ENCODE measurements at regions not wholly inside any gene's neighbourhood (a gene's known extent, or its start where the extent isn't known, plus 50 kb on each side); places are given as distances from the start of the nearest gene placed in this dataset.
"Not testable (repeated sequence)": the region's sequence is repeated elsewhere in the genome, so short reads cannot be mapped to it uniquely, and the experiment has no call there.

- H3K9me3 Mint-ChIP-seq: peaks cover 11% of the 10 kb centered on the region
- no peak overlapping the region for H3K27ac Mint-ChIP-seq
- no peak for DNase-seq
- peaks cover 4% of the 10 kb centered on the region for H3K36me3 Mint-ChIP-seq
- POLR2A ChIA-PET: no interaction called here
- peaks cover 5% of the 10 kb centered on the region for H3K4me1 Mint-ChIP-seq
- peaks cover 9% of the 10 kb centered on the region for H3K27me3 Mint-ChIP-seq
- no peak for ATAC-seq (ENCODE audit: low read depth)
- no peak overlapping the region for H3K4me3 Mint-ChIP-seq
Observed at GRCh38 chr10:8156918-8157317, 102.4 kb downstream of the GATA3 start.

GRCh38 chr10:8158193-8159071 is 103.9 kb downstream of the GATA3 start:
- ATAC-seq (ENCODE audit: low read depth) (no peak), DNase-seq (no peak)
- Mint-ChIP-seq H3K4me3 (no peak overlapping the region), H3K27me3 (peaks cover 4% of the 10 kb centered on the region), H3K36me3 (peaks cover 4% of the 10 kb centered on the region), H3K4me1 (peaks cover 5% of the 10 kb centered on the region), H3K27ac (no peak overlapping the region), H3K9me3 (peaks cover 12% of the 10 kb centered on the region)
- POLR2A ChIA-PET: no interaction called here

GRCh38 chr10:8159341-8160165 is 105.1 kb downstream of the GATA3 start:
- Mint-ChIP-seq H3K4me1 (peaks cover 5% of the 10 kb centered on the region), H3K4me3 (no peak overlapping the region), H3K9me3 (peaks cover 18% of the 10 kb centered on the region), H3K27me3 (peaks cover 4% of the 10 kb centered on the region), H3K27ac (no peak overlapping the region), H3K36me3 (peaks cover 5% of the 10 kb centered on the region)
- ATAC-seq (ENCODE audit: low read depth): peak; percentile 50
- no peak for DNase-seq
- POLR2A ChIA-PET: no interaction called here

GRCh38 chr10:8163824-8164223 is 109.3 kb downstream of the GATA3 start:
- Mint-ChIP-seq H3K4me3 (no peak overlapping the region), H3K27me3 (peaks cover 7% of the 10 kb centered on the region), H3K36me3 (peaks cover 18% of the 10 kb centered on the region), H3K27ac (no peak overlapping the region), H3K4me1 (peaks cover 5% of the 10 kb centered on the region), H3K9me3 (peaks cover 37% of the 10 kb centered on the region)
- POLR2A ChIA-PET: no interaction called here
- DNase-seq: no peak
- no peak for ATAC-seq (ENCODE audit: low read depth)

GRCh38 chr10:8164640-8165039 is 110.2 kb downstream of the GATA3 start:
- DNase-seq; H3K4me3 Mint-ChIP-seq; POLR2A ChIA-PET; H3K27ac Mint-ChIP-seq; H3K4me1 Mint-ChIP-seq; ATAC-seq (ENCODE audit: low read depth); H3K27me3 Mint-ChIP-seq: not testable (repeated sequence)
- Mint-ChIP-seq H3K36me3 (peaks cover 18% of the 10 kb centered on the region), H3K9me3 (peaks cover 38% of the 10 kb centered on the region)

- ATAC-seq (ENCODE audit: low read depth): no peak
- Mint-ChIP-seq H3K4me3 (no peak overlapping the region), H3K27ac (no peak overlapping the region), H3K4me1 (no peaks in the 10 kb centered on the region), H3K27me3 (peaks cover 3% of the 10 kb centered on the region), H3K36me3 (peaks cover 18% of the 10 kb centered on the region), H3K9me3 (peaks cover 31% of the 10 kb centered on the region)
- POLR2A ChIA-PET: interaction anchor here (1.1 kb wide), 1 partner anchor 65 kb away, joined by 3 read pairs; no protein-coding TSS in a partner anchor
- no peak for DNase-seq
Observed at GRCh38 chr10:8168836-8169235, 114.3 kb downstream of the GATA3 start.

GRCh38 chr10:8171008-8171407 is 116.5 kb downstream of the GATA3 start:
- ATAC-seq (ENCODE audit: low read depth) (no peak), DNase-seq (no peak)
- no peak overlapping the region for H3K4me3 Mint-ChIP-seq
- no peaks in the 10 kb centered on the region for H3K27me3 Mint-ChIP-seq
- H3K4me1 Mint-ChIP-seq: no peaks in the 10 kb centered on the region
- POLR2A ChIA-PET: no interaction called here
- H3K9me3 Mint-ChIP-seq: peaks cover 17% of the 10 kb centered on the region
- no peak overlapping the region for H3K27ac Mint-ChIP-seq
- peaks cover 14% of the 10 kb centered on the region for H3K36me3 Mint-ChIP-seq

GRCh38 chr10:8172604-8173003 is 118.1 kb downstream of the GATA3 start:
- POLR2A ChIA-PET: no interaction called here
- Mint-ChIP-seq H3K9me3 (peaks cover 13% of the 10 kb centered on the region), H3K4me3 (no peak overlapping the region), H3K27me3 (peaks cover under 1% of the 10 kb centered on the region), H3K27ac (no peak overlapping the region), H3K36me3 (peaks cover 12% of the 10 kb centered on the region), H3K4me1 (no peaks in the 10 kb centered on the region)
- no peak for ATAC-seq (ENCODE audit: low read depth)
- DNase-seq: no peak

- Mint-ChIP-seq H3K4me1 (no peaks in the 10 kb centered on the region), H3K27ac (no peak overlapping the region), H3K4me3 (no peak overlapping the region), H3K9me3 (peaks cover 11% of the 10 kb centered on the region), H3K27me3 (peaks cover 3% of the 10 kb centered on the region), H3K36me3 (peaks cover 9% of the 10 kb centered on the region)
- ATAC-seq (ENCODE audit: low read depth): no peak
- POLR2A ChIA-PET: no interaction called here
- DNase-seq: no peak
Observed at GRCh38 chr10:8173243-8173865, 118.9 kb downstream of the GATA3 start.

- Mint-ChIP-seq H3K27me3 (peaks cover 3% of the 10 kb centered on the region), H3K9me3 (peaks cover 7% of the 10 kb centered on the region), H3K4me1 (no peaks in the 10 kb centered on the region), H3K27ac (no peak overlapping the region), H3K36me3 (peaks cover 5% of the 10 kb centered on the region), H3K4me3 (no peak overlapping the region)
- ATAC-seq (ENCODE audit: low read depth) (no peak), DNase-seq (no peak)
- POLR2A ChIA-PET: no interaction called here
Observed at GRCh38 chr10:8173866-8174243, 119.4 kb downstream of the GATA3 start.

GRCh38 chr10:8174762-8175161 is 120.3 kb downstream of the GATA3 start:
- POLR2A ChIA-PET: no interaction called here
- no peaks in the 10 kb centered on the region for H3K4me1 Mint-ChIP-seq
- peaks cover 4% of the 10 kb centered on the region for H3K9me3 Mint-ChIP-seq
- H3K27me3 Mint-ChIP-seq: peaks cover 3% of the 10 kb centered on the region
- no peak overlapping the region for H3K27ac Mint-ChIP-seq
- no peak for DNase-seq
- H3K36me3 Mint-ChIP-seq: peaks cover 2% of the 10 kb centered on the region
- no peak overlapping the region for H3K4me3 Mint-ChIP-seq
- ATAC-seq (ENCODE audit: low read depth): no peak

GRCh38 chr10:8177526-8177925 is 123.0 kb downstream of the GATA3 start:
- ATAC-seq (ENCODE audit: low read depth); DNase-seq; H3K27me3 Mint-ChIP-seq; H3K36me3 Mint-ChIP-seq; H3K4me1 Mint-ChIP-seq; H3K4me3 Mint-ChIP-seq; POLR2A ChIA-PET; H3K9me3 Mint-ChIP-seq: not testable (repeated sequence)
- peak overlapping the region; percentile 44 for H3K27ac Mint-ChIP-seq

- DNase-seq; ATAC-seq (ENCODE audit: low read depth); H3K4me3 Mint-ChIP-seq; H3K9me3 Mint-ChIP-seq; H3K27ac Mint-ChIP-seq; H3K36me3 Mint-ChIP-seq; POLR2A ChIA-PET; H3K27me3 Mint-ChIP-seq: not testable (repeated sequence)
- H3K4me1 Mint-ChIP-seq: peaks cover 13% of the 10 kb centered on the region
Observed at GRCh38 chr10:8179773-8180172, 125.3 kb downstream of the GATA3 start.

Measured in activated naive CD8-positive, alpha-beta T cell treated with anti-CD3 and anti-CD28 coated beads, Interleukin-2, amount 10 ng/mL, durations not matched to agents 7 days and 5 days (primary cell).